Transverse colon (tissue), 4 donors: ENCODE measurements at regions not wholly inside any gene's neighbourhood (a gene's known extent, or its start where the extent isn't known, plus 50 kb on each side); places are given as distances from the start of the nearest gene placed in this dataset.

Experiments
- DNase-seq: peaks from one replicate; pipeline ENCODE4 v3.0.0-alpha.2; 2019
- H3K27ac ChIP-seq, 4 donors: fragments of 200-600 bp; sonication (generic); 2 replicates each; pipeline ENCODE4 v1.5.1; 2016 to 2018; ENCODE audit warnings: inconsistent platforms in 4 of 4
- H3K27me3 ChIP-seq: fragments of 200-600 bp; sonication (generic); 2 replicates; pipeline ENCODE4 v1.5.1; 2017; ENCODE audit warnings: inconsistent platforms
- H3K36me3 ChIP-seq, 4 donors: fragments of 200-600 bp; sonication (generic); 2 replicates each; pipeline ENCODE4 v1.5.1; 2017 to 2019; ENCODE audit warnings: inconsistent platforms in 4 of 4
- H3K4me1 ChIP-seq, 4 donors: fragments of 200-600 bp; sonication (generic); 2 replicates each; pipeline ENCODE4 v1.5.1; 2017 to 2020; ENCODE audit warnings: inconsistent platforms in 4 of 4
- H3K4me3 ChIP-seq, 4 donors: fragments of 200-600 bp; sonication (generic); 1 replicate in 1 of 4; 2 replicates in 3 of 4; pipeline versions ENCODE4 v1.5.1 to v1.6.1; 2017 to 2019; ENCODE audit warnings: inconsistent platforms in 4 of 4
- H3K9me3 ChIP-seq, 2 donors: fragments of 200-600 bp; sonication (generic); 2 replicates each; pipeline ENCODE4 v1.5.1; 2017 to 2019; ENCODE audit warnings: inconsistent platforms in 2 of 2
- EP300 ChIP-seq: sonication (generic); formaldehyde crosslinking; IDR thresholded peaks from one replicate; pipeline ENCODE4 v1.6.1; 2017; ENCODE audit warnings: antibody characterized with exemption, low read depth
- POLR2A ChIP-seq: fragments of 450-650 bp; IDR thresholded peaks from one replicate; pipeline ENCODE4 v1.6.1; 2016; ENCODE audit warnings: antibody characterized with exemption, mild to moderate bottlenecking, moderate library complexity
- POLR2AphosphoS5 ChIP-seq, 3 donors: sonication (generic); formaldehyde crosslinking; IDR thresholded peaks; one replicate each; pipeline ENCODE4 v1.6.1; 2016; ENCODE audit warnings: antibody characterized with exemption in 3 of 3
- whole genome bisulfite sequencing, 2 donors: methylation state at CpG; one replicate each; pipeline ENCODE4 v1.1.5; 2018; ENCODE audit warnings: low coverage in 1 of 2; 5-methylcytosine and 5-hydroxymethylcytosine counted together
- in situ Hi-C, 4 donors: fragments of 200-750 bp; cut with MboI; loops; one replicate each; pipeline versions ENCODE4 v1.15.0 to v1.15.1; 2017; ENCODE audit warnings: low sequenced_read_pairs in 3 of 4, low pct_ligation_motif_present in 1 of 4, low pct_unique_long_range_greater_than_20kb in 1 of 4
- intact Hi-C: fragments of 100-400 bp; cut with DNase I; formaldehyde crosslinking; loops from one replicate; pipeline ENCODE4 v1.15.1; 2023; ENCODE audit warnings: low total_unique reads
- TF ChIP-seq, protein P1 (sequence below), 5 experiments: fragments of 200-600 bp in 3 of 5; fragments of 450-650 bp in 2 of 5; sonication (generic) in 3 of 5; IDR thresholded peaks; 1 replicate in 2 of 5; 2 replicates in 3 of 5; pipeline ENCODE4 v1.5.1; 2016 to 2017; ENCODE audit warnings: antibody characterized with exemption in 5 of 5, inconsistent platforms in 3 of 5, mild to moderate bottlenecking in 2 of 5, moderate library complexity in 1 of 5

GRCh38 chr3:59660376-59660775 lies 610.6 kb upstream of the CFAP20DC start:
- peaks cover 12 to 28% (median 21%) of the 10 kb centered on the region in 4 donors for H3K4me1 ChIP-seq
- H3K9me3 ChIP-seq = no peaks in the 10 kb centered on the region
- in situ Hi-C loops (no loop called here), intact Hi-C loops (no loop called here)
- H3K4me3 ChIP-seq = no peak overlapping the region
- TF ChIP-seq POLR2A = no peak
- TF ChIP-seq, protein P1, sequence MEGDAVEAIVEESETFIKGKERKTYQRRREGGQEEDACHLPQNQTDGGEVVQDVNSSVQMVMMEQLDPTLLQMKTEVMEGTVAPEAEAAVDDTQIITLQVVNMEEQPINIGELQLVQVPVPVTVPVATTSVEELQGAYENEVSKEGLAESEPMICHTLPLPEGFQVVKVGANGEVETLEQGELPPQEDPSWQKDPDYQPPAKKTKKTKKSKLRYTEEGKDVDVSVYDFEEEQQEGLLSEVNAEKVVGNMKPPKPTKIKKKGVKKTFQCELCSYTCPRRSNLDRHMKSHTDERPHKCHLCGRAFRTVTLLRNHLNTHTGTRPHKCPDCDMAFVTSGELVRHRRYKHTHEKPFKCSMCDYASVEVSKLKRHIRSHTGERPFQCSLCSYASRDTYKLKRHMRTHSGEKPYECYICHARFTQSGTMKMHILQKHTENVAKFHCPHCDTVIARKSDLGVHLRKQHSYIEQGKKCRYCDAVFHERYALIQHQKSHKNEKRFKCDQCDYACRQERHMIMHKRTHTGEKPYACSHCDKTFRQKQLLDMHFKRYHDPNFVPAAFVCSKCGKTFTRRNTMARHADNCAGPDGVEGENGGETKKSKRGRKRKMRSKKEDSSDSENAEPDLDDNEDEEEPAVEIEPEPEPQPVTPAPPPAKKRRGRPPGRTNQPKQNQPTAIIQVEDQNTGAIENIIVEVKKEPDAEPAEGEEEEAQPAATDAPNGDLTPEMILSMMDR (IDR thresholded peaks at IDR 0.05) = no peak
- no peak for TF ChIP-seq EP300
- no peak for TF ChIP-seq POLR2AphosphoS5 (IDR thresholded peaks at IDR 0.05)
- no peak for DNase-seq
- no peaks in the 10 kb centered on the region for H3K36me3 ChIP-seq
- no peak overlapping the region for H3K27ac ChIP-seq
- H3K27me3 ChIP-seq = no peaks in the 10 kb centered on the region
- 18% methylated on average over 1 of the region's 1 CpG; no CpG with 5 or more reads in 1 of the 2 donors for WGBS, 2 donors

DNA sequence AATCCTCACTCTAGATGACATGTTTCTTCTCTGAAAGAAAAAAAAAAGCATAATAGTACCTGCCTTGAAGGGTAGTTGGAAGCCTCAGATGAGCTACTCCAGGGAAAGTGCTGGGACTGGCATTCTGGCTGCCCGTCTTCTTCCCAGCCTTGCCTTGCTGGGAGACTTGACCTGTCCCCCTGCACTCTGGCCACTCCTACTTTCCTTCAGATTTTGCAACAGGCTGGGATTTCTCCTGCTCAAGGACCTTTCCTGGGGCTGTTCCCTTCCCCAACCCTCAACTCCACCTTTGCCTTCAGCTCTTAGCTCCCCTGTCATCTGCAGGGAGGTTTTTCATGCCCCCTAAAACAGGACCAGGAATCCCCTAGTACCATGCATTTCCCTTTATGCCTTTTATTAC lies 609.9 kb upstream of the CFAP20DC start:
- Histone ChIP-seq H3K27ac (no peak overlapping the region), H3K4me3 (no peak overlapping the region), H3K4me1 (peaks cover 10 to 26% (median 19%) of the 10 kb centered on the region in 4 donors), H3K27me3 (no peaks in the 10 kb centered on the region), H3K9me3 (no peaks in the 10 kb centered on the region), H3K36me3 (no peaks in the 10 kb centered on the region)
- in situ Hi-C loops = no loop called here
- 58% methylated on average over 1 of the region's 1 CpG; no CpG with 5 or more reads in 1 of the 2 donors for WGBS, 2 donors
- intact Hi-C loops = no loop called here
- TF ChIP-seq POLR2A (no peak), EP300 (no peak), POLR2AphosphoS5 (IDR thresholded peaks at IDR 0.05) (no peak)
- TF ChIP-seq, protein P1 (IDR thresholded peaks at IDR 0.05) = no peak
- no peak for DNase-seq

- intact Hi-C loops = no loop called here
- 90 to 100% methylated on average over 2 of the region's 2 CpGs for WGBS, 2 donors
Measured at GRCh38 chr3:59658866-59659265, 609.0 kb upstream of the CFAP20DC start.

GRCh38 chr3:59658274-59658673 lies 608.4 kb upstream of the CFAP20DC start:
- DNase-seq = no peak
- 34 to 71% methylated on average over 3 of the region's 3 CpGs for WGBS, 2 donors

More at GRCh38 chr3:59658866-59659265, 609.0 kb upstream of the CFAP20DC start:
- Histone ChIP-seq H3K4me3 (no peak overlapping the region), H3K4me1 (peaks cover 8 to 18% (median 16%) of the 10 kb centered on the region in 4 donors), H3K27me3 (no peaks in the 10 kb centered on the region), H3K27ac (no peak overlapping the region), H3K36me3 (no peaks in the 10 kb centered on the region), H3K9me3 (no peaks in the 10 kb centered on the region)
- TF ChIP-seq, protein P1 (IDR thresholded peaks at IDR 0.05) = no peak
- no peak for TF ChIP-seq POLR2AphosphoS5 (IDR thresholded peaks at IDR 0.05)
- no peak for TF ChIP-seq EP300
- TF ChIP-seq POLR2A = no peak
- DNase-seq = no peak
- in situ Hi-C loops = no loop called here

More at GRCh38 chr3:59658274-59658673, 608.4 kb upstream of the CFAP20DC start:
- intact Hi-C loops (no loop called here), in situ Hi-C loops (no loop called here)
- Histone ChIP-seq H3K27me3 (no peaks in the 10 kb centered on the region), H3K9me3 (no peaks in the 10 kb centered on the region), H3K36me3 (no peaks in the 10 kb centered on the region), H3K27ac (no peak overlapping the region), H3K4me1 (peaks cover 8 to 18% (median 16%) of the 10 kb centered on the region in 4 donors), H3K4me3 (no peak overlapping the region)
- TF ChIP-seq POLR2AphosphoS5 (IDR thresholded peaks at IDR 0.05) (no peak), POLR2A (no peak), EP300 (no peak)
- TF ChIP-seq, protein P1 (IDR thresholded peaks at IDR 0.05) = no peak
